Effector CD4-positive, alpha-beta T cell (primary cell): ENCODE measurements at regions not wholly inside any gene's neighbourhood (a gene's known extent, or its start where the extent isn't known, plus 50 kb on each side); places are given as distances from the start of the nearest gene placed in this dataset.

ENCODE experiments used
- DNase-seq: peaks from one replicate; pipeline ENCODE4 v3.0.0-alpha.2; 2020

GRCh38 chr1:10897981-10898728 is 101.7 kb upstream of the CASZ1 start:
- DNase-seq = no peak

GRCh38 chr1:10898921-10899320 is 102.5 kb upstream of the CASZ1 start:
- no peak for DNase-seq

GRCh38 chr1:10899490-10900250 is 103.2 kb upstream of the CASZ1 start:
- no peak for DNase-seq

GRCh38 chr1:10900251-10900651 is 103.8 kb upstream of the CASZ1 start:
- no peak for DNase-seq

- DNase-seq = no peak
Observed at GRCh38 chr1:10900691-10901090, 104.2 kb upstream of the CASZ1 start.

GRCh38 chr1:10901091-10901890 is 104.8 kb upstream of the CASZ1 start:
- no peak for DNase-seq

GRCh38 chr1:10901891-10902805 is 105.7 kb upstream of the CASZ1 start:
- DNase-seq = no peak

- no peak for DNase-seq
Observed at GRCh38 chr1:10903421-10903820, 107.0 kb upstream of the CASZ1 start.

GRCh38 chr1:10903821-10904220 is 107.4 kb upstream of the CASZ1 start:
- no peak for DNase-seq

- no peak for DNase-seq
Observed at GRCh38 chr1:10904396-10905358, 107.8 kb upstream of the TARDBP start.

GRCh38 chr1:10905841-10906655 is 106.4 kb upstream of the TARDBP start:
- no peak for DNase-seq

- no peak for DNase-seq
Observed at GRCh38 chr1:10906866-10907519, 105.5 kb upstream of the TARDBP start.

- no peak for DNase-seq
Observed at GRCh38 chr1:10908266-10908665, 104.2 kb upstream of the TARDBP start.

- peak; percentile 67 for DNase-seq
Observed at GRCh38 chr1:10909697-10910680, 102.5 kb upstream of the TARDBP start.

GRCh38 chr1:10910681-10911489 is 101.6 kb upstream of the TARDBP start:
- no peak for DNase-seq

GRCh38 chr1:10911490-10912166 is 100.8 kb upstream of the TARDBP start:
- no peak for DNase-seq

GRCh38 chr1:10912441-10912840 is 100.0 kb upstream of the TARDBP start:
- no peak for DNase-seq
